G401 (cell line): ENCODE measurements at regions not wholly inside any gene's neighbourhood (a gene's known extent, or its start where the extent isn't known, plus 50 kb on each side); places are given as distances from the start of the nearest gene placed in this dataset.
A peak's percentile ranks its signal among the peaks of the same experiment; 100 is the strongest.

Source experiments
- DNase-seq: peaks from one replicate; pipeline ENCODE4 v3.0.0-alpha.2; 2015; ENCODE audit warnings: low spot score
- in situ Hi-C: cut with HindIII; loops from 2 replicates; pipeline ENCODE4 v1.10.0; 2016; ENCODE audit warnings: low sequenced_read_pairs, mixed read lengths

DNA sequence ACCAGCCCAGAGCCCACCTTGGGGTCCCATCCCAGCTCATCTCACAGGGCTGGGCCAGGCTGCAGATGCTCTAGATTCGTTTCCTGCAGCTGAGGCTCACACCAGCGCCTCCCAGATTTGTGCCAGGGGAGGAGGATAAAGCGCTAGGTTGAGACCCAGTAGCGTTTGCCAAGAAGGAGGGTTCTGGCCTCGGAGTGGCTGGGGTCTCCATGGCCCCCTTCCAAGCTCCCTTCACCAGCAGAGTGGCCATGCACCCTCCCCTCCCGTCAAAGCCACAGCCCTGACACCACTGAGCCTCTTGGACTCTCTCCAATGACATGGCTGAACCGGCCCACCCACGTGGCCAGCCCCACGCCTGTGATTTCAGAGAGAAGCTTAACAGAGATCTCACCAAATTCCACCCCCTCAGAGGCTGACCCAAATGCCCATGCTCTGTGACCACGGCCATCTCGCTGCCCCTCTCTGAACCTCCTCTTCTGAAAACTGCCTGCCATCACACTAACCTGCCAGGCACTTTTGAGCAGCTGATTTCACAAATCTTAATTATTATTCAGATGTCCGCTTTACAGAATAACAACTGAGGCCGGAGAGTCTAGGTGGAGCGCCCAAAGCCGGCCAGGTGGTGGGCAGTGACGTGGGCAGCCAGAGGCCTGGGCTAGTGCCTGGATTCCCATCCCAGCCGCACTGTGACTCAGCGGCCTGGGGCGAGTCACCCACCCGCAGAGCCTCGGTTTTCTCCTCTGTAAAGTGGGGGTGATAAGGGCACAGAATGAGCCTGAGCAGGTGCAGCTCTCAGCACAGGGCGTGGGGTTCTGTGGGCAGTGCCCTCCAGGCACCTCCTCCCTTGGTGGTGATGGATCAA, 155.7 kb downstream of the C9orf50 start:
- in situ Hi-C loops, result no loop called here
- DNase-seq, result no peak

DNA sequence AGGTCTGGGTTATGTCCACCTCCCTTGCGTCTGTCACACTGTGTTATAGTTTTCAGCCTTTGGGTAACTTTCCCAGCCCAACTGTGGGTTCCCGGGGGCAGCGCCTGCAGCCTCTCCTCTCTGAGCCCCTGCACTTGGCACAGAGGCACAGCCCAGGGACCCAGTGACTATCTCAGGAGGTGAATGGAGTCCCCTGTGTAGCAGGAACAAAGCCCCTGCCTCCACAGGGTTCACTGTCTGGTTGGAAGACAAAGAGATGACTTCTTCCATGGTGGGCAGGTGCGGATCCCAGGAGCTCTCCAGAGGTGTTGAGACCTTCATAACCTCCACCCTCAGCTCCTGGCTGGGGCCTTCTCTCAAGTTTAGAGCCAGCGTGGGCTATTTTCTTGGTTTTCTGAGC, 156.9 kb downstream of the C9orf50 start:
- in situ Hi-C loops, result no loop called here
- DNase-seq, result no peak

DNA sequence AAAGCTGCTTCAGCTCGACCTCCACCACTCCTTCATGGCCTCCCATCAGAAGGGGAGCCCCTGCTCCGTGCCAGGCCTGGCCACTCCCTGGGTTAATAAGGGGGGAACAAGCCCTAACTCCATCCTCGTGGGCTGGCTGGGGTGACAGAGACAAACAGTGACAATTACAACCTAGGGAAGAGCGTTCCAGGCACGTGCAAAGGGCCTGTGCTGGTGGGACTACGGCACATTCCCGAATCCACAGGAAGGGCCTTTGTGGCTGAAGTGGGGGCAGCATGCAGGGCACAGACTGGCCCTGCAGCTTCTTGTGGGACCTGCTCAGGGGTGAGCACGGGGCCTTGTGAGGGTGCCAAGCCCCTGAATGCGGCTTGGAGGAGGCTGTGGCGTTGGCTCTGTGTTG, 157.4 kb downstream of the C9orf50 start:
- in situ Hi-C loops, result no loop called here
- no peak for DNase-seq

DNA sequence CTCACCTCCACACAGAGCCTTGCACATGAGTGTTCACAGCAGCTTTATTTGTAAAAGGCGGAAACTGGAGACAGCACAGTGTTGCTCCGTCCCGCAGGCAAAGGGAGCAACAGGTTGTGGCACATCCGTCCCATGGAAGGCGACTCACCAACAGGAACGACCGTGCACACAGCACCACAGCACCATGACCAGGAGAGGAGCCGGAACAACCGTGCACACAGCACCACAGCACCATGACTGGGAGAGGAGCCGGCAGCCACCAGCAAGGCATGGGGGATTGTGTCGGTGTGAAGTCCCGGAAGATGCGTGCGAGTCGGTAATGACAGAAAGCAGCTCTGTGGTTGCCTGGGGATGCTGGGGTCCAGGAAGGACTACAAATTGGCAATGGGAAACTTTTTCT, 158.5 kb downstream of the C9orf50 start:
- in situ Hi-C loops, result no loop called here
- no peak for DNase-seq

DNA sequence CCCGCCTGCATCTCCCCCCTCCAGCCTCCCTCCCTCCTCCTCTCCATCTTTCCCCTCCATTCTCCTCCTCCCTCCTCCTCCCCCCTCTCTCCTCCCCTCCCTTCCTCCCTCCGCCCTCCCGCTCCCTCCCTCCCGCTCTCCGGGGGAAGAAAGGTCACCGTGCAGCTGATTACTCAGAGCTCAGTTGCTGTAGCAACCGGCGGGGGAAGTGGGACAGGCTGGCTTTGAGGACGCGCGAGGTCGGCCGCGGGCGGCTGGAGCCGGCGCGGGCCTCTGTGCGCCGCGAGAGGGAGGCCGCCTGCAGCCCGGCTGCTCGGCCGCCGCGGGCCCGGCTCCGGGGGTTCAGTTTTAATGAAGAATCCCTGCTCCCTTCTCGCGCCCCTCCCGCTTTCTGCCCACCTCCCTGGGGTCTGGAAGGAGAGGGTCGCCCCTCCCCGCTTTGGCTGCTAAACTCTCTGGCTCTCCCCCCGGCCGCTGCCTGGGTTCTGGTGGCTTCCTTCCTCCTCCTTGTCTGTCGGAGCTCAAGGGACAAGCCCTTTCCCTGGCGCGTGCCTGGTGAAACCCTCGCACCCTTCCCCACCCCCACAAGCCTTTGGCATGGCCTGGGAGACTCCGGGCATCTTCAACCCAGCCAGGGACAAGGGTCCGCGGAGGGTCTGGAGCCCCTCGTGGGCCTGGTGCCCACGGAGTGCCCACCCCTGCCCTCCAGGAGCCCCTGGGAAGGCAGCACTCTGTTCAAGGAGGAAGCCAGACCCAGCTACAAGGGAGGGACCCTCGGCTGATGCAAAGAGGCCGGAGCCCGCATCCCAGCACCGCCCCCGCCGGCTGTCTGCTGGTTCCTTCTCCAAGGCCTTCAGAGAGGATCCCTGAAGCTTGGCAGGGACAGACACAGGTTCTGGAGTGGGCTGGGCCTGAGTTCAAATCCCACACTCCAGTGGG, 160.3 kb downstream of the C9orf50 start:
- peak; percentile 99 for DNase-seq
- in situ Hi-C loops, result no loop called here

DNA sequence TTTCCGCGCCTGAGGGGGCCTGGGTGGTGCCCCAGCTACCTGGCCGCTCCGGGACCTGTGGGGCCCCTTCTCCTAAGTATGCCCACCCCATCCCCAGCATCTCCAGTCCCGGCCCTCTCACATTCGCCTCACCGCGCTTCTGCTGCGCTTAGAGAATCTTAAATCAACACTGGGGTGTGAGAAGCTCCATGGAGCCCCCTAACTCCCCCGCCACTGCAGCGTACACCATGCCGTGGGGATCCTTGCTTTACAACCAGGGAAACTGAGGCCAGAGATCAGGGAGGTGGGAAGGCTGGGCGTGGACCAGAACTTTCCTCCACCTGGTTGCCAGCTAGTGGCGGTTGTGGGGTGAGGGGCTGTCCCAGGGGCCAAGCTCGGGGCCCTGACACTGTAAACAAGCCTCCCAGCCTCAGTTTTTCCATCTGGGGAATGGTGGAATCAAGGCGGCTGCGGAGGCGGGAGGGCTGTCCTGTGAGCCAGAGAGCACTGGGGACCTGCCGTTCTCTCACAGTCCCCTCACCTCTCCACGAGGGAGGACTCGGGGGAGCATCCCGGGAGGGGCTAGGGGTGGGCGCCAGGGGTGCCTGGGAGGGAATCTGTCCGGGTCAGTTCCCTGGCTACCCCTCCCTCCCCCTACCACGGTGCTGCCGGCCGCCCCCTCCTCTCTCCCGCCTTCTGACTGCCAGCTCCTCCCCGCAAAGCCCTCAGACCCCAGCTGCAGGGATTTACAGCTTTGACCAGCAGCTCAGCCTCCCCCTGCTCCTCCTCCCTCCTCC, 161.2 kb downstream of the C9orf50 start:
- in situ Hi-C loops, result no loop called here
- no peak for DNase-seq

DNA sequence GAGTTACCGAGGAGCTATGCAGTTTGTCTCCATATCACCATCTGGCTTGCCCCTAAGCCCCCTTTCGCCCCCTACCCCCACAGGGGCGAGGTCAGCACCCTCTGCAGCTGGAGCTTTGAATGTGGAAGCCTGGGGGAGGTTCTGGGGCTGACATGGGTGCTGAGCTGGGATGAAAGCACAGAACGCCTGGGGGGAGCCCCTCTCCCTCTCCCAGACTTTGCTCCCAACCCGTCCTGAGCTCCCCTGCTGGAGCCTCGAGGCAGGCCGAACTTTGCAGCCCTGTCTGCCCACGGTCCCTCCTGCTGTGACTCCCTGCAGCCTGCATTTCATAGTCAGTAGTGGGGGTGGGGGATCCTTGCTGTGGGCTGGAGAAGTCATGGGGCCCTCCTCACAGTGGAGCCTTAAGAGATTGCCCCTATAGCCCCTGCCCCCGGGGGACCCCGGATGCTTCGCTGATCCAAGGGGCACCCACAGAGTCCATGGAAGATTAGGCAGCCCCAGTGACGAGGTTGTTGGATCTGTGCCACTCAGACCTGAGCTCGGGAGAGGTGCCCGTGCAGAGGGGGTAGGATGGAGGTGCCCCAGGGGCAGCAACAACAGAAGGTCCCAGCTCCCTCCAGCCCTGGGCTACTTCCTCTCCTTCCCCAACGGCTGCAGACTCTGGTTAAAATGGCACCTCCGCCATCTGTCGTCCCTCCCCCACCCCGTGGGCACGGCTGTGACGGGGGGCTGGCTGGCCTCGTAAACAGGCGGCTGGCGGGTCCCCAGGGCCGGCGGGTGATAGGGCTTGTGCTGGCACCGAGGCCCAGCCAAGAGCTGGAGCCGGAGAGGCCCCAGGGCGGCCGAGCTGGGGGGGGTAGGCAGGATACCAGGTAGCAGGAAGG, 162.0 kb downstream of the C9orf50 start:
- in situ Hi-C loops, result no loop called here
- DNase-seq, result peak; percentile 64

DNA sequence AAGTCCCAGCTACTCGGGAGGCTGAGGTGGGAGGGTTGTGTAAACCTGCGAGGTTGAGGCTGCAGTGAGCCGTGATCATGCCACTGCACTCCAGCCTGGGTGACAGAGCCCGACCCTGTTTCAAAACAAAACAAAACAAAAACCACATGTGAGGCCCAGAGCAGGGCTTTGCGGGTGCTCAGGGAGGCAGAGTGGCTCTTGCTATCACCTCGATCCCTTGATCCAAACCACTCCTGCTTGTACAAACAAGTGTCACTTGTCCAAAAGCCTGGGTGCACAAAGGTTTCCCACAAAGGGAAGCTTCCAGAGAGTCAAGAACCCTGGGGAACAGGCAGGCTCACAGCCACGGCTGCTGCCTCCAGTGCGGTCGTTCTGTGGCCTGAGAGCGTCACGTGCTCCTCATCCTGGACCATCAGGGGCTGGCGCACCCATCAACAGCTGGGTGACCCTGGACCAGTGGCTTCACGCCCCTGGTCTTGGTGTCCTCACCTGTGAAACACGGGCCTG, 162.7 kb downstream of the C9orf50 start:
- in situ Hi-C loops, result no loop called here
- DNase-seq, result no peak

DNA sequence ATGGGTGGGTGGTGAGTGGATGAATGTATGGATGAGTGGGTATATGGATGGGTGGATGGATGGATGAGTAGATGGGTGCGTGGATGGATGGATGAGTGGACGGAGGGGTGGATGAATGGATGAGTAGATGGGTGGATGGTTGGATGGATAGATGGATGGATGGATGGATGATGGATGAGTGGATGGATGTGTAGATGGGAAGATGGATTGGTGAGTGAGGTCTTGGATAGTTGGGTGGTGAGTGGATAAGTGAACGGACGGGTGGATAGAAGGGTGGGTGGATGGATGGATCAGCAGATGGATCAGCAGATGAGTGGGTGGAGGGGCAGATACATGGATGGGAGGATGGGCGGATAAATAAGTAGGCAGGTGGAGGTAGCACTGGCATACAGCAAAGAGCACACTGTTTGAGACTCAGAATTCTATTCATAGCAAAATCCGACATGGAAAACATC, 163.5 kb downstream of the C9orf50 start:
- DNase-seq, result no peak
- in situ Hi-C loops, result no loop called here

DNA sequence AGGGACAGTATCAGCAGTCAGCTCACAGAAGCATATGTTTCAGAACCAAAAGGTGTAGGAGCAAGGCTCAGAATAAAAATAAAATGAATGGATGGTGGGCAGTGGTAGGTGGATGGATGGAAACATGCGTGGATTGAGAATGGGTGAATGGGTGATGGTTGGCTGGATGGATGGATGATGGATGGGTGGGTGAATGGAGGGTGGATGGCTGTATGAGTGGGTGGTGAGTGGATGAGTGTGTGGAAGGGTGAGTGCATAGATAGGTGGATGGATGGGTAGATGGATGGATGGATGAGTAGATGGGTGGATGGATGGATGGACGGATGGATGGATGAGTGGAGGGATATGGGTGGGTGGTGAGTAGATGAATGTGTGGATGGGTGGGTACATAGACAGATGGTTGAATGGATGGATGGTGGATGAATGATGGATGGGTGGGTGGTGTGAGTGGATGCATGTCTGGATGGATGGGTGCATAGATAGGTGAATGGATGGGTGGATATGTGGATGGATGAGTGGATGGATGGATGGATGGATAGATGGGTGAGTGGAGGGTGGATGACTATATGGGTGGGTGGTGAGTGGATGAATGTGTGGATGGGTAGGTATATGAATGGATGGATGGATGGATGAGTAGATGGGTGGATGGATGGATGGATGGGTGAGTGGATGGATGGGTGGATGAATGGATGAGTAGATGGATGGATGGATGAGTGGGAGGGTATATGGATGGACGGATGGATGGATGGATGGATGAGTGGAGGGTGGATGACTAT, 164.2 kb downstream of the C9orf50 start:
- no peak for DNase-seq
- in situ Hi-C loops, result no loop called here

DNA sequence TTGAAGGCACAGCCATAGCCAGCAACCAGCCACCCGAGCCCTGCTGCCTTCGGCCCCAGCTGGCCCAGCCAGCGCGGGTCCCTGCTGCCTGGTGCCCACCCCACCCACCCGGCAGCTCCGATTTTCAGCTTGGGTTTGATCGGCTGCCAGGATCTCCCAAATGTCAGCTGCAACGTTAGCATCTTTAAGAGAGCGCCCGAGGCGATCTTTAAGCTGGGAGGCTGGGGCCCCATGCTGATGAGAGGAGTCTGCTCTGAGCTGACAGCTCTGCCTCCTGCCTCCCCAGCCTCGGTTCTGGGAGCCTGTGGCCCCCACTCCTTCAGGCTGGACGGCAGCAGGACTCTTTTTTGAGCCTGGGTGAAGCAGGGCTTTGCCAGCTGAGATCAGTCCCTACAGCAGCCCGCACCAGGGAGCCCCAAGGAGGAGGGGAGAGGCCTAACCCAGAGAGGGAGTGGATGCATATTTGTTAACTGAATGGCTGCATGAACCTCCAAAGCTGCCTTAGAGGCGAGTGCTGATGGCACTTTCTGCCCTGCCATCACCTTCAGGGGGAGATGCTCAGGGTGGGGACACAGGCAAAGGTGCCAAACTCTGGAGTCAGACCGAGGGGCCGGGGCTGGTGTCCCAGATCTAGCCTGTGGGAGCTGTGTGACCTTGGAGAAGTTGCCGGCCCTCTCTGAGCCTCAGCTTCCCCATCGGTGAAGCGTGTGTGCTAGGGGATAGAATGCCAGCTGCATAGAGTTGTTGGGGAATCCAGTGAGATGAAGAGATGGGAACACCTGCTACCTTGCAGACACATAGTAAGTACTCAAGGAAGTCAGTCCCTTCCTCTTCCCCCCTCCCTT, 165.5 kb downstream of the C9orf50 start:
- in situ Hi-C loops, result no loop called here
- DNase-seq, result no peak

DNA sequence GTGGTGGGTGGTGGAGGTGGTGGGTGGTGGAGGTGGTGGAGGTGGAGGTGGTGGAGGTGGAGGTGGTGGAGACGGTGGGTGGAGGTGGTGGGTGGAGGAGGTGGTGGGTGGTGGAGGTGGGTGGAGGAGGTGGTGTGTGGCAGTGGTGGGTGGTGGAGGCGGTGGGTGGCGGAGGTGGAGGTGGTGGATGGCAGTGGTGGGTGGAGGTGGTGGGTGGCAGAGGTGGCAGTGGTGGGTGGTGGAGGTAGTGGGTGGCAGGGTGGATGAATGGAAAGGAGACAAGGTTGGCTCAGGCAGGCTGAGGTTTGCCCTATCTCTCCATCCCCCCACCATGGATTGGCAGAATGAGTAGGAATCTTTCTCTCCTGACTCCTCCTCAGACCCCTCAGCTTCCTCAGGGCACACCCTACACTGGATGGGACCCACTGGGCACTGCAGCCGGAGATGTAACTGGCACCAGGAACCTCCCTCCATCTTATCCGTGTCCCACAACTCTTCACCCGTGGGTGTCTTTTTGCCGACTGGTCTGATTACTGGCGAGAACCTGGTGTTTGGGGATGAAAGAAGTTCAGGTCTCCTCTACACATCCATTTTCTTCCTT, 166.3 kb downstream of the C9orf50 start:
- in situ Hi-C loops, result no loop called here
- DNase-seq, result no peak

DNA sequence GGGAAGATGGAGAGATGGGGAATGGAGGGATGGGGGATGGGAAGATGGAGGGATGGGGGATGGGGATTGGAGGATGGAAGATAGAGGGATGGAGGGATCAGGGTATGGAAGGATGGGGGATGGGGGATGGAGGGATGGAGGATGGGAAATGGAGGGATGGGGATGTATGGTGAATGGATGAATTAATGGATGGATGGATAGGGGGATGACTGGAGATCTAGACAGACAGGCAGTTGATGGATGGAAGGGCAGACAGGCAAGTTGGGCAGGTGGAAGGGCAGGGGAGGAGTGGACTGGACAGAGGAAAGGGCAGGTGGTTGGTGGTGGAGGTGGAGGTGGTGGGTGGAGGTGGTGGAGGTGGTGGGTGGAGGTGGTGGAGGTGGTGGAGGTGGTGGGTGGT, 167.2 kb downstream of the C9orf50 start:
- no peak for DNase-seq
- in situ Hi-C loops, result no loop called here

DNA sequence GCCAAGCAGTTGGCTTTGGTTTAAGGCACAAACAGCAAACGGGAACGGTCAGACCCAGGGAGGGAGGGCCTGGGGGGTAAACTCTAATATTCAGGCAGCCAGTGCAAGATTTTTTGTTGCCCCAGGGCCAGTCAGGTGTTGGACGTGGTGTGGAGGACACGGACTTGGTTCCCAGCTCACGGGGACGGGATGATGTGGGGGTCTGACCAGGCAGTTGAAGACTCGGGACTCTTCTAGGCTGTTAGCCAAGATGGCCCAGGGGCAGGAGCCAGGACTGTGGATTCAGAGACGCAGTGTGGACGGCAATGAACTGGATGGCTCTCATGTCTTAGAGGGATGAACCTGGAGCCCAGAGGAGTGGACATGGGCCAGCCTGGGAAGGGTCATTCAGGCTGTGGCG, 169.2 kb downstream of the C9orf50 start:
- DNase-seq, result no peak
- in situ Hi-C loops, result no loop called here

DNA sequence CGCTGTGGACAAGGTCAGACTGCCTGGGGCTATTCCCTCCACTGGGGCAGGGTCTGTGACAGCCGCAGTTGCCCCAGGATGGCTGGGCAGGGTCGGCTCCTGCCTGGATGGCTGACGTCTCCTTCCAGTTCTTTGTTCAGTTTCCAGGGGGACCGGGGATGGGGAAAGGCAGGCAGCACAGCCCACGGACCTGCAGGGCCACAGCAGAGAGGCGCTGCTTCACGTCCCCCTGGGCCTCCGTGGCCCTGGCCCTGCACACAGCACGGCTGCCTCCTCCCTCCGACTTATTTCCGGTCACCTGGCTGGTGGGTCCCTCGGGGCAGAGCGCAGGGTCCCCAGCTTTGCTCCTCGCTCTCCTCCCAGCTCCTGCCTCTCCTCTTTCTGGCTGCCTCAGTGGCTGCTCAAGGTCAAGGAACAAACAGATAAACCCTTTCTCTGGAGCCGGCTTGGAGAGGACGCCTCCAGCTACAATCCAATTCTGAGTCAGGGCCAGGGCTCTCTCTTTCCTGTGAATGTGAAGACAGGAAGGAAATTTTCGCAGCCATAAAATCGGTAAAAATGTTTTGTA, 169.7 kb downstream of the C9orf50 start:
- in situ Hi-C loops, result no loop called here

DNA sequence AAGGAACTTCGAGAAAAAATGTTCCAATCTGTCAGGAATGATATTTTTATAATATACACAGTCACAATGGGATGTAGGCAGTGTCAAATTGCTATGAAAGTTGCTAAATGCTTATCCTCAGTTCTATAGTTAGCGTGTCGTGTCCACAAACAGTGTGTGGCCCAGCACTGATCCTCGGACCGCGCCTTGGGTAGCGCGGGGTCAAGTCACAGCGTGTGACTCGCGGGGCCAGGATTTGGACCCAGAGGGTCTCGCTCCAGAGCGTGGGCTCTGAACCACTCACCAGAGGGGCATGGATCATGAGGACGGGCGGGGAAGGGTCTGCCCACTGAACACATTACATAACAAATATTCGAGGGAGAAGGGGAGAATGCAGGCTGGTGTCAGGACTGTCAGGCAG, 171.8 kb downstream of the C9orf50 start:
- in situ Hi-C loops, result no loop called here
- DNase-seq, result no peak

More for the DNA sequence above, 169.7 kb downstream of the C9orf50 start:
- DNase-seq, result no peak
